ENCODE measurements at regions not wholly inside any gene's neighbourhood (a gene's known extent, or its start where the extent isn't known, plus 50 kb on each side); places are given as distances from the start of the nearest gene placed in this dataset.

GRCh38 chrX:39643550-39643949, 454.2 kb downstream of the BCOR start:
- no CpG with 5 or more reads among the region's 3 CpGs for WGBS (ENCODE audit: extremely low coverage, insufficient read length, low lambda C conversion rate)
- no peak overlapping the region for H2BK5ac ChIP-seq (ENCODE audit: insufficient read length, low read length)
- H4K20me1 ChIP-seq (ENCODE audit: control insufficient read depth, insufficient read depth, insufficient read length), result no peaks in the 10 kb centered on the region
- H3T11ph ChIP-seq (ENCODE audit: low read length), result no peak overlapping the region
- H3K56ac ChIP-seq (ENCODE audit: insufficient read length, low read depth, low read length), result no peak overlapping the region
- Mint-ChIP-seq H3K27me3 (ENCODE audit: low read depth) (peaks cover 5% of the 10 kb centered on the region; the same call in 1 of the 2 replicates), H3K9me3 (peaks cover 67 to 82% of the 10 kb centered on the region in 2 experiments), H3K27ac (no peak overlapping the region), H3K36me3 (ENCODE audit: insufficient read depth in 1 of 3, low read depth in 3 of 3) (peaks cover 0 to 5% (median 3%) of the 10 kb centered on the region in 3 experiments; a peak in 4 of 7 replicates), H3K4me3 (no peak overlapping the region), H3K4me1 (peaks cover 20 to 23% of the 10 kb centered on the region in 2 experiments)
- H2AK5ac ChIP-seq (ENCODE audit: insufficient read length, low read length), result no peak overlapping the region
- no peak overlapping the region for H4K5ac ChIP-seq (ENCODE audit: insufficient read length, low read depth, low read length)
- H2BK120ac ChIP-seq (ENCODE audit: low read depth, low read length, poor library complexity, severe bottlenecking), result no peak overlapping the region
- H4K8ac ChIP-seq (replicated peaks; ENCODE audit: insufficient read length, low read depth, low read length), result no peak overlapping the region
- no peak overlapping the region for H3K4me2 ChIP-seq (ENCODE audit: insufficient read depth, insufficient read length, low read length)
- H3K14ac ChIP-seq (ENCODE audit: insufficient read depth, low read length), result no peak overlapping the region
- no peak overlapping the region for H2AFZ ChIP-seq (ENCODE audit: low read length)
- H3K27ac ChIP-seq (ENCODE audit: insufficient read length, low read depth, low read length), result no peak overlapping the region
- H4K91ac ChIP-seq (ENCODE audit: insufficient read length, low read depth, low read length), result no peak overlapping the region
- no peak overlapping the region for H3K9ac ChIP-seq (ENCODE audit: extremely low read depth, insufficient read length, low read length)
- H3K23me2 ChIP-seq (ENCODE audit: insufficient read length, low read depth, low read length, poor library complexity, severe bottlenecking), result no peaks in the 10 kb centered on the region
- no peak for DNase-seq
- H3K4ac ChIP-seq (ENCODE audit: low read depth, low read length), result no peak overlapping the region
- H3K9me3 ChIP-seq (ENCODE audit: control insufficient read depth, low read depth, low read length), result no peaks in the 10 kb centered on the region
- H3K23ac ChIP-seq (ENCODE audit: insufficient read length, low read depth, low read length), result no peak overlapping the region
- no peak for TF ChIP-seq CTCF (conservative IDR thresholded peaks at IDR 0.05)
- no peak overlapping the region for H2BK12ac ChIP-seq (ENCODE audit: insufficient read length, low read depth, low read length)
- no peaks in the 10 kb centered on the region for H3K79me2 ChIP-seq (ENCODE audit: insufficient read depth, low read length)
- H3K18ac ChIP-seq (ENCODE audit: insufficient read length, low read depth, low read length), result no peak overlapping the region
- no peaks in the 10 kb centered on the region for H3K79me1 ChIP-seq (ENCODE audit: insufficient read depth, low read depth, low read length, poor library complexity, severe bottlenecking)
- H2BK15ac ChIP-seq (ENCODE audit: low read depth, low read length), result no peak overlapping the region
- H3K4me1 ChIP-seq (ENCODE audit: insufficient read depth, low read length), result peaks cover 7% of the 10 kb centered on the region
- H2BK20ac ChIP-seq (ENCODE audit: low read depth, low read length, poor library complexity, severe bottlenecking), result no peak overlapping the region
- H3K27me3 ChIP-seq (ENCODE audit: insufficient read depth, low read length), result no peaks in the 10 kb centered on the region

All from H9 (cell line).